ENCODE measurements at regions not wholly inside any gene's neighbourhood (a gene's known extent, or its start where the extent isn't known, plus 50 kb on each side); places are given as distances from the start of the nearest gene placed in this dataset.

GRCh38 chr14:65834812-65835211 lies 422.3 kb downstream of the FUT8 start:
- H2AFZ ChIP-seq (ENCODE audit: low read depth, low read length, severe bottlenecking) = no peak overlapping the region
- no peak for TF ChIP-seq EZH2phosphoT487 (conservative IDR thresholded peaks at IDR 0.05; ENCODE audit: low read length)
- no peak for TF ChIP-seq CTCF (IDR thresholded peaks at IDR 0.05; ENCODE audit: insufficient read depth, low read length, poor library complexity, severe bottlenecking)

GRCh38 chr14:65835501-65835900 lies 423.0 kb downstream of the FUT8 start:
- H3K9me2 ChIP-seq (replicated peaks; ENCODE audit: insufficient read depth, low read length) = no peaks in the 10 kb centered on the region
- H3K4me3 ChIP-seq (ENCODE audit: insufficient read depth, low read length, poor library complexity, severe bottlenecking) = no peak overlapping the region
- TF ChIP-seq EZH2phosphoT487 (conservative IDR thresholded peaks at IDR 0.05; ENCODE audit: low read length) (no peak), CTCF (IDR thresholded peaks at IDR 0.05; ENCODE audit: insufficient read depth, low read length, poor library complexity, severe bottlenecking) (no peak)
- no peak overlapping the region for H2AFZ ChIP-seq (ENCODE audit: low read depth, low read length, severe bottlenecking)
- no peaks in the 10 kb centered on the region for H3F3A ChIP-seq (ENCODE audit: insufficient read depth)
- no peaks in the 10 kb centered on the region for H3K9me3 ChIP-seq (ENCODE audit: insufficient read depth, low read length)
- no peaks in the 10 kb centered on the region for H4K20me1 ChIP-seq (ENCODE audit: low read depth, low read length)
- H3K9ac ChIP-seq (ENCODE audit: low read length) = no peak overlapping the region
- no peaks in the 10 kb centered on the region for H3K79me2 ChIP-seq (ENCODE audit: insufficient read depth, low read length)
- no peak overlapping the region for H3K4me2 ChIP-seq (ENCODE audit: low read depth, low read length, poor library complexity, severe bottlenecking)
- no peaks in the 10 kb centered on the region for H3K36me3 ChIP-seq (ENCODE audit: low read length)
- H3K27ac ChIP-seq (ENCODE audit: low read depth, low read length) = no peak overlapping the region
- H3K27me3 ChIP-seq (ENCODE audit: low read length) = no peaks in the 10 kb centered on the region

More at GRCh38 chr14:65834812-65835211, 422.3 kb downstream of the FUT8 start:
- Histone ChIP-seq H3K4me3 (ENCODE audit: insufficient read depth, low read length, poor library complexity, severe bottlenecking) (no peak overlapping the region), H3K27me3 (ENCODE audit: low read length) (no peaks in the 10 kb centered on the region), H4K20me1 (ENCODE audit: low read depth, low read length) (no peaks in the 10 kb centered on the region), H3F3A (ENCODE audit: insufficient read depth) (no peaks in the 10 kb centered on the region), H3K9me3 (ENCODE audit: insufficient read depth, low read length) (no peaks in the 10 kb centered on the region), H3K27ac (ENCODE audit: low read depth, low read length) (no peak overlapping the region), H3K79me2 (ENCODE audit: insufficient read depth, low read length) (no peaks in the 10 kb centered on the region), H3K9me2 (replicated peaks; ENCODE audit: insufficient read depth, low read length) (no peaks in the 10 kb centered on the region), H3K4me2 (ENCODE audit: low read depth, low read length, poor library complexity, severe bottlenecking) (no peak overlapping the region), H3K9ac (ENCODE audit: low read length) (no peak overlapping the region), H3K36me3 (ENCODE audit: low read length) (no peaks in the 10 kb centered on the region)

- Histone ChIP-seq H3K4me2 (ENCODE audit: low read depth, low read length, poor library complexity, severe bottlenecking) (no peak overlapping the region), H4K20me1 (ENCODE audit: low read depth, low read length) (no peaks in the 10 kb centered on the region), H2AFZ (ENCODE audit: low read depth, low read length, severe bottlenecking) (no peak overlapping the region), H3K9me3 (ENCODE audit: insufficient read depth, low read length) (no peaks in the 10 kb centered on the region), H3K36me3 (ENCODE audit: low read length) (no peaks in the 10 kb centered on the region), H3K27ac (ENCODE audit: low read depth, low read length) (no peak overlapping the region), H3K79me2 (ENCODE audit: insufficient read depth, low read length) (no peaks in the 10 kb centered on the region), H3K4me3 (ENCODE audit: insufficient read depth, low read length, poor library complexity, severe bottlenecking) (no peak overlapping the region), H3K9ac (ENCODE audit: low read length) (no peak overlapping the region), H3K9me2 (replicated peaks; ENCODE audit: insufficient read depth, low read length) (no peaks in the 10 kb centered on the region), H3F3A (ENCODE audit: insufficient read depth) (no peaks in the 10 kb centered on the region), H3K27me3 (ENCODE audit: low read length) (no peaks in the 10 kb centered on the region; the same call in 1 of the 2 replicates)
- no peak for TF ChIP-seq EZH2phosphoT487 (conservative IDR thresholded peaks at IDR 0.05; ENCODE audit: low read length)
- TF ChIP-seq CTCF (IDR thresholded peaks at IDR 0.05; ENCODE audit: insufficient read depth, low read length, poor library complexity, severe bottlenecking) = no peak
Measured at GRCh38 chr14:65838565-65838964, 426.0 kb downstream of the FUT8 start.

All from SU-DHL-6 (cell line).